Mucosa of descending colon (tissue), 3 donors: ENCODE measurements at regions not wholly inside any gene's neighbourhood (a gene's known extent, or its start where the extent isn't known, plus 50 kb on each side); places are given as distances from the start of the nearest gene placed in this dataset.

ENCODE experiments used
- ATAC-seq: fragments of 200-7000 bp; cut with Tn5 transposase; one replicate; pipeline ENCODE4 v1.9.1; 2020; ENCODE audit warnings: mild to moderate bottlenecking, moderate library complexity
- DNase-seq, 3 donors: peaks; one replicate each; pipeline ENCODE4 v3.0.0-alpha.2; 2020
- H3K36me3 ChIP-seq: fragments of 200-600 bp; one replicate; pipeline ENCODE4 v1.8.0; 2021; ENCODE audit warnings: low read depth, mild to moderate bottlenecking
- H3K4me1 ChIP-seq: fragments of 200-600 bp; one replicate; pipeline ENCODE4 v1.8.0; 2021; ENCODE audit warnings: low read depth, mild to moderate bottlenecking
- H3K4me3 ChIP-seq: fragments of 200-600 bp; one replicate; pipeline ENCODE4 v1.8.0; 2021; ENCODE audit warnings: mild to moderate bottlenecking
- H3K9me3 ChIP-seq: fragments of 200-600 bp; one replicate; pipeline ENCODE4 v1.8.0; 2021; ENCODE audit warnings: mild to moderate bottlenecking
- intact Hi-C, 2 donors: fragments of 100-400 bp; cut with DNase I in 1 of 2; cut with micrococcal nuclease in 1 of 2; formaldehyde crosslinking; loops; one replicate each; pipeline versions ENCODE4 v1.11.0 to v1.11.1; 2022; cut with DNase I, micrococcal nuclease
- TF ChIP-seq, protein P1 (sequence below): fragments of 200-600 bp; IDR thresholded peaks from one replicate; pipeline ENCODE4 v1.8.0; 2022; ENCODE audit warnings: antibody characterized with exemption, mild to moderate bottlenecking
- donor health status: DM: no; HTN: no; CAD: no; lungs with moderate emphysema.
- donor health status: DM: no; HTN: no; CAD: no.
- donor health status: DM: no; HTN: yes; CAD: no.

DNA sequence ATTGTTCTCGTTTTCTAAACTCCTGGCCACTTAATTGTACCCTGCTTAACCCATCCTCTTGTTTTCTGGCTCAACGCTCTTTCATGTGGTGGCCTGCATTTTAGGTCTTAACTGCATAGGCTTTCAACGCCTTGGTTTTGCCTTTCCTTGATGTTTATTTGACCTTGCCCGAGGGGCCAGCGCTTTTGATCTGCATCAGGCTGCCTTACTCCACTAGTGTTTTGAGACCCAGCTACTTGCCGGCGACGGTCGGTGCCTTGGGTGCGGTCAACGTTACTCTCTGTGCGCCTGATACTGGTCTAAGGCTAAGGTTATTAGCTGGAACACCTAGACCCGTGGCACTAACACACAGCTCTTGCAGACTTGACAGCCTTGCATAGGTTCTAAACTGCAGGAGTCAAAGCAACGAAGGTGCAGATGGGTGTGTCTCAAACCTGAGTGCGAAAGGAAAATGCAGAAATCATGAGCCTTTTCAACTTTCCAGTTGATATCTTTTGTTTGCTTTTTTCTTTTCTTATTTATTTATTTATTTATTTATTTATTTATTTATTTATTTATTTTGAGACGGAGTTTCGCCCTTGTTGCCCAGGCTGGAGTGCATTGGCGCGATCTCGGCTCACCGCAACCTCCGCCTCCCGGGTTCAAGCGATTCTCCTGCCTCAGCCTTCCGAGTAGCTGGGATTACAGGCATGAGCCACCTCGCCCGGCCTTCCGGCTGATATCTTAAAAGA, 138.8 kb downstream of the HFE start:
- no peak for ATAC-seq
- TF ChIP-seq, protein P1, sequence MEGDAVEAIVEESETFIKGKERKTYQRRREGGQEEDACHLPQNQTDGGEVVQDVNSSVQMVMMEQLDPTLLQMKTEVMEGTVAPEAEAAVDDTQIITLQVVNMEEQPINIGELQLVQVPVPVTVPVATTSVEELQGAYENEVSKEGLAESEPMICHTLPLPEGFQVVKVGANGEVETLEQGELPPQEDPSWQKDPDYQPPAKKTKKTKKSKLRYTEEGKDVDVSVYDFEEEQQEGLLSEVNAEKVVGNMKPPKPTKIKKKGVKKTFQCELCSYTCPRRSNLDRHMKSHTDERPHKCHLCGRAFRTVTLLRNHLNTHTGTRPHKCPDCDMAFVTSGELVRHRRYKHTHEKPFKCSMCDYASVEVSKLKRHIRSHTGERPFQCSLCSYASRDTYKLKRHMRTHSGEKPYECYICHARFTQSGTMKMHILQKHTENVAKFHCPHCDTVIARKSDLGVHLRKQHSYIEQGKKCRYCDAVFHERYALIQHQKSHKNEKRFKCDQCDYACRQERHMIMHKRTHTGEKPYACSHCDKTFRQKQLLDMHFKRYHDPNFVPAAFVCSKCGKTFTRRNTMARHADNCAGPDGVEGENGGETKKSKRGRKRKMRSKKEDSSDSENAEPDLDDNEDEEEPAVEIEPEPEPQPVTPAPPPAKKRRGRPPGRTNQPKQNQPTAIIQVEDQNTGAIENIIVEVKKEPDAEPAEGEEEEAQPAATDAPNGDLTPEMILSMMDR: no peak
- Histone ChIP-seq H3K9me3 (peaks cover 5% of the 10 kb centered on the region), H3K4me3 (no peak overlapping the region), H3K4me1 (no peaks in the 10 kb centered on the region), H3K36me3 (no peaks in the 10 kb centered on the region)
- no peak for DNase-seq
- intact Hi-C loops: no loop called here

DNA sequence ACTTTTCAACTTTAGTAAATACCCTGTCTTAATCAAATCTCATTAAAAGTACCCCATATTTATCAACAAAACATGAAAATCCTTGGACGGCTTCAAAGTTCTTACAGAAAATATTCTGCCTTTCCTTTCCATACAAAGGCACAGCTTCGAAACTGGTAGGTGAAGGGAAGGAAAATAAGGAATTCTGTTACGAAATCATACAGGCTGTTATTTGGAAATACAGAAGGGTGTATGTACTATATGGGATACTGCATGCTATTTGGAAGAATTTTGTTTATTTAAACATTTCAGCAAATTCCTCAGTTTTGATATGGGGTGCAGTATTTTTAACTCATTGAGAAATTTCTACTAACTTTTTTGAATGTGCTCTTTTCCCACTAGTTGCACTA, 138.4 kb upstream of the BTN3A2 start:
- TF ChIP-seq, protein P1: no peak
- Histone ChIP-seq H3K4me1 (no peaks in the 10 kb centered on the region), H3K9me3 (peaks cover 5% of the 10 kb centered on the region), H3K4me3 (no peak overlapping the region), H3K36me3 (no peaks in the 10 kb centered on the region)
- DNase-seq (no peak), ATAC-seq (no peak)
- intact Hi-C loops: no loop called here

DNA sequence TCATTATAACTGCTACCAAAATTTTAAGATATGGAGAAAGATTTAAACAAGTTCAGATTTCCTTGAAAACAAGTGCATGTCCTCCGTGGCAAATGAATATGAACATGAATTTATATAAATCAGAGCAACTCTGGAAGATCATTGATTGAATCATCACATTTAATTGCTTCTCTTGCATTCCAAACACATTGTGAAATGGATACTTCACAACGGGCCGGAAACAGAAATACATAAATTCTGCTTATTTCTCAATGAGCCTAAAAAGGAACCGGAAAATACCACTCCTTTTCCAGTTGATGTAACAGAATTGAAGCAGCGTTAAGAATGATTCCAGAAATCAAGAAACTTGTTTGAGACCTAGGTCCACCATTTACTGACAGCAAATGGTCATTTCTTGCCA, 134.6 kb upstream of the BTN3A2 start:
- intact Hi-C loops: no loop called here

DNA sequence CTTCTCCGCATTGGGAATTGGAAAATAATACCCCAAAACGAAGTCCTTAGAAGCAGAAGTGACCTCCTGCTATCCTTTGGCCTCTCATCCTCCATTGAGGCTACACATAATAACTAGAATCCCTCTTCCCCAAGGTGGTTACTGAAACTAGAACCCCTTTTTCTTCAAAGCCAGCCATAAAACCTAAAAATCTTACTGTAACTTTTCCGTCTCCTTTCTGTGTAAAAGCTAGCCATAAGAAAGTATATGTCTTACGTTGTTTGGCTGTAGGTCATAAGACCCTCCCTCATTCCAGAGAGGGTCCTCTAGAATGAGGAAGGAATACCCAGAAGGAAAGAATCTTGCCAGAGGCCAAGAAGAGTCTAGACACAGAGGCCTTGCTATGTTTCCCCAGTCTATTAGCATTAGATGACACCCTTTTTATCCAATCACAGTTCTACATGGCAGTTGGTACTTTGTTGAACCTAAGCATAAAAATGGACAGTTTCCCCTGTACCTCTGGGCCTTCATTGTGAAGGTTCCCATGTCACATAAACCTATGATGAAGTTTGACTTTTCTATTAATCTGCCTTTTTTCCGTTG, 133.9 kb upstream of the BTN3A2 start:
- TF ChIP-seq, protein P1: no peak
- Histone ChIP-seq H3K4me3 (no peak overlapping the region), H3K9me3 (no peaks in the 10 kb centered on the region), H3K36me3 (no peaks in the 10 kb centered on the region), H3K4me1 (peaks cover 3% of the 10 kb centered on the region)
- intact Hi-C loops: no loop called here
- ATAC-seq: no peak
- no peak for DNase-seq

More for the DNA sequence above, 134.6 kb upstream of the BTN3A2 start:
- Histone ChIP-seq H3K36me3 (no peaks in the 10 kb centered on the region), H3K4me3 (no peak overlapping the region), H3K4me1 (no peaks in the 10 kb centered on the region), H3K9me3 (peaks cover under 1% of the 10 kb centered on the region)
- ATAC-seq (no peak), DNase-seq (no peak)
- TF ChIP-seq, protein P1: no peak

DNA sequence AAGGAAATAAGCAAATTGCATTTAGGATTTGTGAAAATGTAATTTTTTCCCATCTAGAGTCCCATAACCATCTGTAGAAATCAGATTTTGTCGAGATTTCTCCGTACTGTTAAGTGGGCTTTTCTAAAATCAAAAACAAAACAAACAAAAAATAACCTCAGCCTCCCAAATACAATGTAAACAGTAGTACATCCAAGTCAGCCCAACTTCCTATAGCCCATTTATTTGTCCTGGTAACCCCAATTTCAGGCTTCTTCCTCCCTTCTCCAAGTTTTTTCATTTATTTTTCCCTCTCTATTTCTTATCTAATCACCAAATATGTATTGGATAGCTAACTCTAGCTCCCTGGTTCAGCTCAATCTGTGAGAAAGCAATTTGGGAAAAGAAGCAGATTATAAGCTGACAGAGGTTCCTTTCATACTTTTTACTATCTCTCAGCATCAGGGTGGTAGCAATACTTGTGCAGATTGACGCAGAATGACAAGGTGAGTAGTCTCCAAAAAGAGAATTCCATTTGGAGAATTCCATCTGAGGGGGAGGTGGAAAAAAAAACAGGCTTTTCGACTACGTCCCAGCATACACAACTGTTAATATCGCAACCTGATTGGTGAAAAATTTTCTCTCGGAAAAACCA, 132.6 kb upstream of the BTN3A2 start:
- H3K4me3 ChIP-seq: no peak overlapping the region
- ATAC-seq: no peak

More for the DNA sequence above, 132.6 kb upstream of the BTN3A2 start:
- Histone ChIP-seq H3K4me1 (peaks cover 3% of the 10 kb centered on the region), H3K9me3 (no peaks in the 10 kb centered on the region), H3K36me3 (no peaks in the 10 kb centered on the region)
- DNase-seq: no peak
- TF ChIP-seq, protein P1: no peak
- intact Hi-C loops: no loop called here
